ENCODE measurements at regions not wholly inside any gene's neighbourhood (a gene's known extent, or its start where the extent isn't known, plus 50 kb on each side); places are given as distances from the start of the nearest gene placed in this dataset.
"Not testable (repeated sequence)": the region's sequence is repeated elsewhere in the genome, so short reads cannot be mapped to it uniquely, and the experiment has no call there.

DNA sequence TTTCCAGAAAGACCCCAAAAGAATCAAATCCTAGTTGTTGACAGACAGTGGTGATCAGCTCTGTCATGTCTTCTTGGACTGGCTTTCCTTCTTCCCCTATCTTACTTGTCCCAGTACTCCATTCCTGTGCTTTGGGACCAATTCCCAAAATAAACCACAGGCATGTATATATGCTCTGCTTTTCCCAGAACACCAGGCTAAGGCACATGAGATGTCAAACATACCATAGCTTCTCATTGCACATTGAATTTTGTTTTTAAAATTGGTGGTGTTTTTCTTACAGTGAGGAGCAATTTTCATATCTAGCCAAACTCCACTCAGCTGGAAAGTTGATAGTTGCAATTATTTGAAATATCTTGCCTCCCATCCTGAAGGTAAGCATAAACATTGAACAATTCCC is 88.9 kb upstream of the RGPD4 start:
- Mint-ChIP-seq H3K27ac (no peak overlapping the region), H3K4me3 (no peak overlapping the region), H3K4me1 (peaks cover 16% of the 10 kb centered on the region), H3K27me3 (ENCODE audit: low read depth, poor library complexity) (peaks cover 48% of the 10 kb centered on the region), H3K9me3 (peaks cover 4% of the 10 kb centered on the region), H3K36me3 (ENCODE audit: low read depth) (no peaks in the 10 kb centered on the region)
- no peak for DNase-seq
- TF ChIP-seq, protein P1, sequence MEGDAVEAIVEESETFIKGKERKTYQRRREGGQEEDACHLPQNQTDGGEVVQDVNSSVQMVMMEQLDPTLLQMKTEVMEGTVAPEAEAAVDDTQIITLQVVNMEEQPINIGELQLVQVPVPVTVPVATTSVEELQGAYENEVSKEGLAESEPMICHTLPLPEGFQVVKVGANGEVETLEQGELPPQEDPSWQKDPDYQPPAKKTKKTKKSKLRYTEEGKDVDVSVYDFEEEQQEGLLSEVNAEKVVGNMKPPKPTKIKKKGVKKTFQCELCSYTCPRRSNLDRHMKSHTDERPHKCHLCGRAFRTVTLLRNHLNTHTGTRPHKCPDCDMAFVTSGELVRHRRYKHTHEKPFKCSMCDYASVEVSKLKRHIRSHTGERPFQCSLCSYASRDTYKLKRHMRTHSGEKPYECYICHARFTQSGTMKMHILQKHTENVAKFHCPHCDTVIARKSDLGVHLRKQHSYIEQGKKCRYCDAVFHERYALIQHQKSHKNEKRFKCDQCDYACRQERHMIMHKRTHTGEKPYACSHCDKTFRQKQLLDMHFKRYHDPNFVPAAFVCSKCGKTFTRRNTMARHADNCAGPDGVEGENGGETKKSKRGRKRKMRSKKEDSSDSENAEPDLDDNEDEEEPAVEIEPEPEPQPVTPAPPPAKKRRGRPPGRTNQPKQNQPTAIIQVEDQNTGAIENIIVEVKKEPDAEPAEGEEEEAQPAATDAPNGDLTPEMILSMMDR (IDR thresholded peaks at IDR 0.05) = no peak

DNA sequence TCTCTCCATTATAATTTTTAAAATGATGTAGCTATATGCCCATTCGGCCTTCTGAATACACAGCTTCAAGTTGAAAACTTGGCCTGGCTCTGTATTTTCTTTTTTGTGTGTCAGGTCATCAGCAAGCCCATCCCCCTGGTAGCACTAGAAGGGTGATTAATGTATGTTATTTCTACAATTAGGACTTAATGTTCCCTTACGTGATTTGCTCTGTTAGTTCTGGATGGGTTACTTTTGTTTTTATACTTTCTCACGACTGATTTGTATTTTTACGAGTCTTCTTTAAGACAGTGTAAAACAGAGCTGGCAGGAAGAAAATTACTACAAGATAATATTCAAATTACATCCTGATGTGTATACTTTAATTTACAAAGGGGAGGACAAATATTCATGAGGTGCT is 88.4 kb upstream of the RGPD4 start:
- peaks cover 4% of the 10 kb centered on the region for H3K9me3 Mint-ChIP-seq
- peaks cover 48% of the 10 kb centered on the region for H3K27me3 Mint-ChIP-seq (ENCODE audit: low read depth, poor library complexity)
- no peaks in the 10 kb centered on the region for H3K36me3 Mint-ChIP-seq (ENCODE audit: low read depth)
- DNase-seq = no peak
- H3K27ac Mint-ChIP-seq = no peak overlapping the region
- TF ChIP-seq, protein P1 (IDR thresholded peaks at IDR 0.05) = no peak
- H3K4me3 Mint-ChIP-seq = no peak overlapping the region
- peaks cover 16% of the 10 kb centered on the region for H3K4me1 Mint-ChIP-seq

DNA sequence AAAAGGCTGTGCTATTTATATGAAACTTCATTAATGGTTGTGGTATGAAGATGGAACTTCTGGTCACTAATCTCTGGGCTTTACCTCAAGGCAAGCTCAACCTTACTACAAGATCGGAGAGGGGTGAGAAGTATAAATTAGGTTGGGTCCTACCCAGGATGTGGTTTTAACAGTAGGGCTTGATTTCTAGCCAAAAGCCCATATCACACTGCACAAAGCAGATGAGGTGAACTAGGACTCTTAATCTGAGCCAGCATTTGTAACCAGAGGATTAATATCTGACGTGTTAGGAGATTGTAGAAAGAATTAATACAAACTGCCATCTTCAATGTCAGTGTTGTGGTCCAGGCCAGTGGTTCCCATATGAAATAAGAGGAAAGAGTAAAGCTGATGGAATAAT is 86.4 kb upstream of the RGPD4 start:
- H3K27me3 Mint-ChIP-seq (ENCODE audit: low read depth, poor library complexity) = peaks cover 39% of the 10 kb centered on the region
- no peak overlapping the region for H3K4me3 Mint-ChIP-seq
- H3K27ac Mint-ChIP-seq = no peak overlapping the region
- TF ChIP-seq, protein P1 (IDR thresholded peaks at IDR 0.05) = no peak
- H3K9me3 Mint-ChIP-seq = peaks cover 4% of the 10 kb centered on the region
- no peak for DNase-seq
- no peaks in the 10 kb centered on the region for H3K36me3 Mint-ChIP-seq (ENCODE audit: low read depth)
- H3K4me1 Mint-ChIP-seq = peaks cover 16% of the 10 kb centered on the region

DNA sequence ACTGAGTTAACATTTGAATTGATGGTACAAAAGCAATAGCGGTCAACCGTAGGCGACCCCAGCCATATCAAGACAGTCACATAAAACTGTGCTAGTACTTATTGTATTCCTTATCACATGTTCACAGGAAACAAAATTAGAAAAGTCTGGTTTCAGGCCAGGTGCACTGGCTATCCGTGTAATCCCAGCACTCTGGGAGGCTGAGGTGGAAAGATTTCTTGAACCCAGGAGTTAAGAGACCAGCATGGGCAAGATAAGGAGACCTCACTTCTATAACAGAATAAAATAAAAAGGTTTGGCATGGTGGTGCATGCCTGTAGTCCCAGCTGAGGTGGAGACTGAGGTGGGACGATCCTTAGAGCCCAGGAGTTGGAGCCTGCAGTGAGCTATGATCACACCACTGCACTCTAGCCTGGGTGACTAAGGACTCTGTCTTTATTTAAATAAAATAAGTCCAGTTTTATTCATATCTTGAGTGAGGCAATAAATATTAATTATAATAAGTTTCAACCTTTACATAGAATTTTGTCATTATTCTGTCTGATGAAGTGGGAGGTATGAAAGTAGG is 84.1 kb upstream of the RGPD4 start:
- H3K4me3 Mint-ChIP-seq = no peak overlapping the region
- no peaks in the 10 kb centered on the region for H3K36me3 Mint-ChIP-seq (ENCODE audit: low read depth)
- no peak for DNase-seq
- peaks cover 24% of the 10 kb centered on the region for H3K27me3 Mint-ChIP-seq (ENCODE audit: low read depth, poor library complexity)
- H3K9me3 Mint-ChIP-seq = peaks cover 4% of the 10 kb centered on the region
- TF ChIP-seq, protein P1 (IDR thresholded peaks at IDR 0.05) = no peak
- peaks cover 11% of the 10 kb centered on the region for H3K4me1 Mint-ChIP-seq
- no peak overlapping the region for H3K27ac Mint-ChIP-seq

DNA sequence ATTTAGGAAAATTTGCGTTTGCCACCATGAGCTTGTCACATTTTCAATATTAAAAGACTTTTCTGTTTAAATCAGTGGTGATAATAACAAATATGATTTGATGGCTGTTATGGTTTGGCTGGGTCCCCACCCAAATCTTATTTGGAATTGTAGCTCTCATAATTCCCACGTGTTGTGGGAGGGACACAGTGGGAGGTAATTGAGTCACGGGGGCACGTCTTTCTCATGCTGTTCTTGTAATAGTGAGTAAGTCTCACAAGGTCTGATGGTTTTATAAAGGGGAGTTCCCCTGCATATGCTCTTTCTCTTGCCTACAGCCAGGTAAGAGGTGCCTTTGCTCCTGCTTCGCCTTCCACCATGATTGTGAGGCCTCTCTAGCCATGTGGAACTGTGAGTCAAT is 83.4 kb upstream of the RGPD4 start:
- TF ChIP-seq, protein P1 (IDR thresholded peaks at IDR 0.05) = no peak
- Mint-ChIP-seq H3K27me3 (ENCODE audit: low read depth, poor library complexity) (peaks cover 27% of the 10 kb centered on the region), H3K4me3 (no peak overlapping the region), H3K36me3 (ENCODE audit: low read depth) (no peaks in the 10 kb centered on the region), H3K27ac (no peak overlapping the region), H3K9me3 (peaks cover 8% of the 10 kb centered on the region), H3K4me1 (peaks cover 4% of the 10 kb centered on the region)
- DNase-seq = no peak

DNA sequence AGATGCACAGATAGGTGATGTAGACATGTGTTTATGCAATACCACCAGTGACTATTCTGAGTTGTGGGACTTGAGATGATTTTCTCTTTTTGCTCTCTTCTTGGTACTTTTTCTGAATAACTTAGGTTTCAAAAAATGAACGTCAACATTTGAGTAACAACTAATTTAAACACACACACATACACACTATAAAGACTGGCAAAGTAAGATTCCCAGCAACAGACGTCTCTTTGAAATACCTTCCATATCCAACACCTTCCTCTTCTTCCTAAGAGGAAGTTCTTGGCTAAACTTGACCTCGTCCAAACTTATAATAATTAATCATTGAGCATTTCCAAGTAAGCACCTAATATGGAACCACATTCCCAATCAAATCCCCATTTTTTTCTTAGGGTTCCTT is 81.6 kb upstream of the RGPD4 start:
- Mint-ChIP-seq H3K27ac (no peak overlapping the region), H3K27me3 (ENCODE audit: low read depth, poor library complexity) (peaks cover 21% of the 10 kb centered on the region), H3K4me3 (no peak overlapping the region), H3K4me1 (peaks cover 5% of the 10 kb centered on the region), H3K9me3 (peaks cover 5% of the 10 kb centered on the region), H3K36me3 (ENCODE audit: low read depth) (no peaks in the 10 kb centered on the region)
- TF ChIP-seq, protein P1 (IDR thresholded peaks at IDR 0.05) = no peak
- no peak for DNase-seq

DNA sequence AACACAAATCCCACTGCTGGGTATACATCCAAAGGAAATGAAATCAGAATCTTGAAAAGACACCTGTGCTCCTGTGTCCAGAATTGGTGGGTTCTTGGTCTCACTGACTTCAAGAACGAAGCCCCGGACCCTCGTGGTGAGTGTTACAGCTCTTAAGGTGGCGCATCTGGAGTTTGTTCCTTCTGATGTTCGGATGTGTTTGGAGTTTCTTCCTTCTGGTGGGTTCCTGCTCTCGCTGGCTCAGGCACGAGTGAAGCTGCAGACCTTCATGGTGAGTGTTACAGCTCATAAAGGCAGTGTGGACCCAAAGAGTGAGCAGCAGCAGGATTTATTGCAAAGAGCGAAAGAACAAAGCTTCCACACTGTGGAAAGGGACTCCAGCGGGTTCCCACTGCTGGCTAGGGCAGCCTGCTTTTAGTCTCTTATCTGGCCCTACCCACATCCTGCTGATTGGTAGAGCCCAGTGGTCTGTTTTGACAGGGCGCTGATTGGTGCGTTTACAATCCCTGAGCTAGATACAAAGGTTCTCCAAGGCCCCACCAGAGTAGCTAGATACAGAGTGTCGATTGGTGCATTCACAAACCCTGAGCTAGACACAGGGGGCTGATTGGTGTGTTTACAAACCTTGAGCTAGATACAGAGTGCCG is 80.0 kb upstream of the RGPD4 start:
- DNase-seq; H3K9me3 Mint-ChIP-seq; H3K36me3 Mint-ChIP-seq (ENCODE audit: low read depth); H3K27ac Mint-ChIP-seq; H3K4me1 Mint-ChIP-seq; H3K4me3 Mint-ChIP-seq: not testable (repeated sequence)
- peaks cover 14% of the 10 kb centered on the region for H3K27me3 Mint-ChIP-seq (ENCODE audit: low read depth, poor library complexity)

DNA sequence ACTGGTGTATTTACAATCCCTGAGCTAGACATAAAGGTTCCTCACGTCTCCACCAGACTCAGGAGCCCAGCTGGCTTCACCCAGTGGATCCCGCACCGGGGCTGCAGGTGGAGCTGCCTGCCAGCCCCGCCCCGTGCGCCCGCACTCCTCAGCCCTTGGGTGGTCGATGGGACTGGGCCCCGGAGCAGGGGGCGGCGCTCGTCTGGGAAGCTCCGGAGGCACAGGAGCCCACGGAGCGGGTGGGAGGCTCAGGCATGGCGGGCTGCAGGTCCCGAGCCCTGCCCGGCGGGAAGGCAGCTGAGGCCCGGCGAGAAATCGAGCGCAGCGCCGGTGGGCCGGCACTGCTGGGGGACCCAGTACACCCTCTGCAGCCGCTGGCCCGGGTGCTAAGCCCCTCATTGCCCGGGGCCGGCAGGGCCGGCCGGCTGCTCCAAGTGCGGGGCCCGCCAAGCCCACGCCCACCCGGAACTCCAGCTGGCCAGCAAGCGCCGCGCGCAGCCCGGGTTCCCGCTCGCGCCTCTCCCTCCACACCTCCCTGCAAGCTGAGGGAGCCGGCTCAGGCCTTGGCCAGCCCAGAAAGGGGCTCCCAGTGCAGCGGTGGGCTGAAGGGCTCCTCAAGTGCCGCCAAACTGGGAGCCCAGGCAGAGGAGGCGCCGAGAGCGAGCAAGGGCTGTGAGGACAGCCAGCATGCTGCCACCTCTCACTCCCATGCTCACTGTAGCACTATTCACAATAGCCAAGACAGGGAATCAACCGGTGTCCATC is 79.3 kb upstream of the RGPD4 start:
- not testable (repeated sequence) for H3K4me1 Mint-ChIP-seq; H3K9me3 Mint-ChIP-seq; DNase-seq; H3K27me3 Mint-ChIP-seq (ENCODE audit: low read depth, poor library complexity); H3K4me3 Mint-ChIP-seq; H3K27ac Mint-ChIP-seq; H3K36me3 Mint-ChIP-seq (ENCODE audit: low read depth)

All from nephron progenitor cell (in vitro differentiated cells).